Kidney (tissue), 13 donors: ENCODE measurements at regions not wholly inside any gene's neighbourhood (a gene's known extent, or its start where the extent isn't known, plus 50 kb on each side); places are given as distances from the start of the nearest gene placed in this dataset.

Source experiments
- DNase-seq, 5 donors: peaks; one replicate each; pipeline ENCODE4 v3.0.0-alpha.2; 2013 to 2020
- FAIRE-seq: peaks from 2 replicates; lab custom pipeline; 2012; peaks lifted over from hg19 to GRCh38; lab: Jason Lieb, UNC
- H3K27ac ChIP-seq, 2 donors: one replicate each; pipeline ENCODE4 v1.7.0; 2013; ENCODE audit warnings: low read depth in 2 of 2, low read length in 2 of 2, inconsistent platforms in 1 of 2
- H3K27me3 ChIP-seq: one replicate; pipeline ENCODE4 v1.7.1; 2013; ENCODE audit warnings: low read length, inconsistent platforms; ENCODE audit not compliant: control insufficient read depth, insufficient read depth
- H3K36me3 ChIP-seq, 3 donors: one replicate each; pipeline versions ENCODE4 v1.7.0 to v1.7.1; 2013; ENCODE audit warnings: low read length in 3 of 3, control low read depth in 1 of 3, inconsistent platforms in 1 of 3; ENCODE audit not compliant: insufficient read depth in 3 of 3, control insufficient read depth in 2 of 3
- H3K4me1 ChIP-seq, 3 donors: one replicate each; pipeline versions ENCODE4 v1.7.0 to v1.7.1; 2013; ENCODE audit warnings: low read length in 3 of 3, inconsistent platforms in 1 of 3, low read depth in 1 of 3; ENCODE audit not compliant: control insufficient read depth in 2 of 3, insufficient read depth in 2 of 3
- H3K4me3 ChIP-seq, 3 donors: one replicate each; pipeline versions ENCODE4 v1.7.0 to v1.8.1; 2013; ENCODE audit warnings: low read length in 3 of 3, control low read depth in 1 of 3, inconsistent platforms in 1 of 3
- H3K9ac ChIP-seq, 3 donors: one replicate each; pipeline versions ENCODE4 v1.7.0 to v1.7.1; 2013; ENCODE audit warnings: low read length in 3 of 3, control low read depth in 1 of 3, inconsistent platforms in 1 of 3
- H3K9me3 ChIP-seq, 3 donors: one replicate each; pipeline versions ENCODE4 v1.7.0 to v1.7.1; 2013; ENCODE audit warnings: low read length in 3 of 3, control low read depth in 1 of 3, inconsistent platforms in 1 of 3; ENCODE audit not compliant: control insufficient read depth in 2 of 3, insufficient read depth in 1 of 3
- intact Hi-C: fragments of 100-400 bp; cut with DNase I; formaldehyde crosslinking; loops from one replicate; pipeline ENCODE4 v1.11.1; 2022
- TF ChIP-seq, protein P1 (sequence below): IDR thresholded peaks from 3 replicates; pipeline ENCODE4 v1.5.1; 2012; ENCODE audit warnings: mild to moderate bottlenecking, moderate library complexity, borderline replicate concordance; ENCODE audit not compliant: insufficient read depth; ENCODE audit errors: extremely low read depth
- donor health status: control.
- donor health status: control.
- donor health status: control.
- donor health status: control.
- donor health status: control.
- donor health status: DM: yes; HTN: yes; CAD: no.
- donor health status: Normal renal cell carcinoma (clear cell type).

DNA sequence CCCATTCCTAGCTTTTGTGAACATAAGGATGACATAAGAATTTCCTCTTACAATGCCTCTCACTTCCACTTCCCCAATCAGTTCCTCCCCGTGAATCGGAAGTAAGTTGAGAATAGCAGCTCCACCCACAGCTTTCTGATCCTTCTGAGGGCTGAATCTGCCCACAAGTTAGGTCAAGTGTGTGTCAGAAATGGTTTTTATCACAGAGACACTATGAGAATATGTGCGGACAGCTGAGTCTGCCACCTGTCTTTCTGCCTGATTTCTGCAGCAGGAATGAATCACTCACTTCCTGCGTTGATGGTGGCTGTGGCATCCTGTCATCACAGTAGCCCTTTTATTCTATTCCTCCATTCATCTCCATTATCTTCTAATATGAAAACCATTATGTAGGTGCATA lies 70.2 kb downstream of the RIN2 start:
- H3K9me3 ChIP-seq = no peaks in the 10 kb centered on the region
- intact Hi-C loops = no loop called here
- no peak for DNase-seq
- H3K4me1 ChIP-seq = peaks cover 0 to 9% (median 2%) of the 10 kb centered on the region in 3 donors
- no peak for FAIRE-seq
- H3K4me3 ChIP-seq = no peak overlapping the region
- TF ChIP-seq, protein P1, sequence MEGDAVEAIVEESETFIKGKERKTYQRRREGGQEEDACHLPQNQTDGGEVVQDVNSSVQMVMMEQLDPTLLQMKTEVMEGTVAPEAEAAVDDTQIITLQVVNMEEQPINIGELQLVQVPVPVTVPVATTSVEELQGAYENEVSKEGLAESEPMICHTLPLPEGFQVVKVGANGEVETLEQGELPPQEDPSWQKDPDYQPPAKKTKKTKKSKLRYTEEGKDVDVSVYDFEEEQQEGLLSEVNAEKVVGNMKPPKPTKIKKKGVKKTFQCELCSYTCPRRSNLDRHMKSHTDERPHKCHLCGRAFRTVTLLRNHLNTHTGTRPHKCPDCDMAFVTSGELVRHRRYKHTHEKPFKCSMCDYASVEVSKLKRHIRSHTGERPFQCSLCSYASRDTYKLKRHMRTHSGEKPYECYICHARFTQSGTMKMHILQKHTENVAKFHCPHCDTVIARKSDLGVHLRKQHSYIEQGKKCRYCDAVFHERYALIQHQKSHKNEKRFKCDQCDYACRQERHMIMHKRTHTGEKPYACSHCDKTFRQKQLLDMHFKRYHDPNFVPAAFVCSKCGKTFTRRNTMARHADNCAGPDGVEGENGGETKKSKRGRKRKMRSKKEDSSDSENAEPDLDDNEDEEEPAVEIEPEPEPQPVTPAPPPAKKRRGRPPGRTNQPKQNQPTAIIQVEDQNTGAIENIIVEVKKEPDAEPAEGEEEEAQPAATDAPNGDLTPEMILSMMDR = peak; percentile 9
- no peak overlapping the region for H3K27ac ChIP-seq
- no peaks in the 10 kb centered on the region for H3K27me3 ChIP-seq
- no peak overlapping the region for H3K9ac ChIP-seq
- H3K36me3 ChIP-seq = no peaks in the 10 kb centered on the region

DNA sequence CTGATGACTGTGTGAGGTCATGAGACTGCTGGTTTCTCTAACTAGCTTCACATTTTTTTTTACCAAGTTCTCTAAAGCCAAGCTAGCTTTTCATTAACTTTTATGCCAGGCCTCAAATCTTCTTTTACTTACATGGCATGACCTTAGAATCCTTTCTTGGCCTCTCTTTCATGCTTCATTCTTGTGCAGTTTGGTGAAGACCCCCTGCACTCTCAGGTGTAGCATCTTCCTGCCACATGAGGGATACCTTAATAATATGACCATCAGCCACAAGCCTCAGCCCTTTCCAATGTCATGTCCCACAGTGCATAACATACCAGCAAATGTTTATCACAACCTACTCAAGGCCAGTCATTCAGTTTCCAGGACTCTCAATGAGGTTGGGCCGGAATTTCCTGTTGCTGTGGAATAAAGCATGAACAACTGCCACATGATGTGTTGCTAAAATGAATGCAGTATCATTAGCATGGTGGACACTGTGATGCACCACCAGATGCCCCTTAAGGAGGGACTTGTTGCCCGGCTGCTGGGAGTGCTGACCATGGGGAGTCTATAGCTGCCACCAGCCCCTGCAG lies 72.2 kb downstream of the RIN2 start:
- no peaks in the 10 kb centered on the region for H3K36me3 ChIP-seq
- peak overlapping the region in 1 of 2 donors; percentile 15 for H3K27ac ChIP-seq
- no peak overlapping the region for H3K4me3 ChIP-seq
- TF ChIP-seq, protein P1 = no peak
- no peaks in the 10 kb centered on the region for H3K27me3 ChIP-seq
- FAIRE-seq (no peak), DNase-seq (no peak)
- H3K9me3 ChIP-seq = no peaks in the 10 kb centered on the region
- no peak overlapping the region for H3K9ac ChIP-seq
- intact Hi-C loops = no loop called here
- peaks cover 0 to 9% (median 2%) of the 10 kb centered on the region in 3 donors for H3K4me1 ChIP-seq

DNA sequence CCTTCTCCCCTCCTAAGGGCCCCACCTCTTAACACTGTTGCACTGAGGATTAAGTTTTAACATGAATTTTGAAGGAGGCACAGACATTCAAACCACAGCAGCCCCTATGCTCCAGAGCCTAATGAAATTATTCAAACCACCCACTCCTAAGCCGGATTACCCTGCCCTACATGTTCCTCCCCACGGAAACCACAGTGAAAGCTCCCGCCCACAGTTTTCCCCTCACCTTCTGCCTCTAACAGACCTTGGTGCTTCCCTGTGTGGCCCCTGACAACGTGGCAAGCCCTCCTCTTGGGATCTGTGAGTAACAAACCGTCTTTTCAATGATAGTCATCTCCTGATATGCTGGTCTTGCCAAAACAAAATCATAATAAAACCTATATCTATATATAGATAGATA lies 74.8 kb downstream of the RIN2 start:
- FAIRE-seq = no peak
- peaks cover 0 to 9% (median 2%) of the 10 kb centered on the region in 3 donors for H3K4me1 ChIP-seq
- intact Hi-C loops = no loop called here
- H3K27me3 ChIP-seq = no peaks in the 10 kb centered on the region
- no peak overlapping the region for H3K4me3 ChIP-seq
- DNase-seq = no peak
- H3K27ac ChIP-seq = no peak overlapping the region
- no peaks in the 10 kb centered on the region for H3K9me3 ChIP-seq
- no peaks in the 10 kb centered on the region for H3K36me3 ChIP-seq
- no peak overlapping the region for H3K9ac ChIP-seq
- TF ChIP-seq, protein P1 = no peak

DNA sequence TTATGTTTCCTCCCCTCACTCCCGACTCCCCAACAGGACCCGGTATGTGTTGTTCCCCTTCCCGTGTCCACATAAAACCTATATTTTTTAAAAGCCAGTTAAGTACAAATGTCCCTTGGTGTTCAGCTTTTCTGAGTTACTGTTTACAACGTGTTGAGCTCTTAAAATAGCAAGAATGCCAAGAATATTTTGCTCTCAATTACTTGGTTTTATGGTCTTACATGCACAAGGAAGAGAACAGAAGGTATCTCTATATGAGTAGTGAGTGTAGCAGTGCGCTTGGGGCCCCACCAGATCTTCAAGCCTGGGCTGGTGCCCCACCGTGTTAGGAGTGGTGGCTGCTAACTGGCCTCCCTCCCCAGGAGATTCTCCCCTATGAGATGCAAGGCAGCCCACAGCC lies 75.3 kb downstream of the RIN2 start:
- intact Hi-C loops = no loop called here
- no peak overlapping the region for H3K4me3 ChIP-seq
- DNase-seq = no peak
- FAIRE-seq = no peak
- H3K4me1 ChIP-seq = peaks cover 0 to 9% (median 2%) of the 10 kb centered on the region in 3 donors
- H3K9ac ChIP-seq = no peak overlapping the region
- H3K27me3 ChIP-seq = no peaks in the 10 kb centered on the region
- TF ChIP-seq, protein P1 = no peak
- H3K27ac ChIP-seq = no peak overlapping the region
- H3K9me3 ChIP-seq = no peaks in the 10 kb centered on the region
- no peaks in the 10 kb centered on the region for H3K36me3 ChIP-seq
